GM10248 (cell line): ENCODE measurements at regions not wholly inside any gene's neighbourhood (a gene's known extent, or its start where the extent isn't known, plus 50 kb on each side); places are given as distances from the start of the nearest gene placed in this dataset.

Experiments
- CTCF ChIA-PET: fragments of 300-600 bp; sonication (Branson Sonifier 250); formaldehyde crosslinking; extraction: SDS; loops from one replicate; lab custom pipeline; 2021; ENCODE audit warnings: antibody characterized with exemption; lab: Yijun Ruan, JAX
- POLR2A ChIA-PET: fragments of 350-650 bp; sonication (Branson Sonifier 250); formaldehyde crosslinking; extraction: SDS; loops from one replicate; lab custom pipeline; 2020; ENCODE audit warnings: antibody characterized with exemption; lab: Yijun Ruan, JAX
- DNase-seq: peaks from one replicate; pipeline ENCODE4 v3.0.0; 2012; ENCODE audit errors: extremely low spot score
- TF ChIP-seq, protein P1 (sequence below): IDR thresholded peaks from 2 replicates; pipeline ENCODE4 v1.5.1; 2012; ENCODE audit warnings: mild to moderate bottlenecking, low read depth; ENCODE audit errors: extremely low read depth, missing control alignments, control extremely low read depth

DNA sequence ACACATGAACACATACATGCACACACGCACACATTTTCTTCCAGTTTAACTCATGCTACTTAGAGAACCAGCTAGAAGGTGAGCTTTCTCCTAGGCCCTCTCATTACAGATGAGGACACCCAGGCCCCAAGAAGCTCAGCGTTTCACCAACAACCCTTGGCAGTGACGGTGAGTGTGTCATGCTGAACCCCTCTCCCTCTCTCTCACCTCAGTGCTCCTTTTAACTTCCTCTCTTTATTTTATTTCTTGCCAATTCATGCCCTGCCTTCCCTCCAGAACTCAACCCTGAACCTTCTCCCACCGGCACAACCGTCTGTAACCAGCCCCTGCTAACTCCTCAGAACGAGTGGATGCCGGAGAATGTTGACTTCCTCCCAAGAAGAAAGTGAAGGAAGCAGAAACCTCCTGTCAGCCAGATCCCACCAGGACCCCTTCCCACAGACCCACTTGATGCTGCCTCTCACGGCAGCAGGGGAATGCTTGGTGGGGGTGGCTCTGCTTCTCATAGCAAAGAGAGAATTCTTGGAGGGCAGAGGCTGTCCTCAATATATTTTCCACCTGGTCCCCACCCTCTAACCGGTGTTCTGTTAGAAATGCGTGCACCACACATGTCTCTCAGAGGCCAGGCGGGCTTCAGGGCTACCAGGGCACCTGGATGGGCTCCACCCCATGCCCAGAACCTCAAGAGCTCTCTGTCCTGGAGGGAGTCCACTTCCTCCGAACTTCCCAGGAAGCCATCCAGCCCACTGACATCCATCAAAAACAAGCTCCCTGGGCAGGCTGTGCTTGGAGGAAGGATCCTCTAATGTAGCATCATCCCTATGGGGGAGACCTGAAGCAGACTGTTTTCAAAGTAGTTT lies 134.0 kb downstream of the TOMM20 start:
- DNase-seq: no peak
- POLR2A ChIA-PET: no interaction called here
- TF ChIP-seq, protein P1, sequence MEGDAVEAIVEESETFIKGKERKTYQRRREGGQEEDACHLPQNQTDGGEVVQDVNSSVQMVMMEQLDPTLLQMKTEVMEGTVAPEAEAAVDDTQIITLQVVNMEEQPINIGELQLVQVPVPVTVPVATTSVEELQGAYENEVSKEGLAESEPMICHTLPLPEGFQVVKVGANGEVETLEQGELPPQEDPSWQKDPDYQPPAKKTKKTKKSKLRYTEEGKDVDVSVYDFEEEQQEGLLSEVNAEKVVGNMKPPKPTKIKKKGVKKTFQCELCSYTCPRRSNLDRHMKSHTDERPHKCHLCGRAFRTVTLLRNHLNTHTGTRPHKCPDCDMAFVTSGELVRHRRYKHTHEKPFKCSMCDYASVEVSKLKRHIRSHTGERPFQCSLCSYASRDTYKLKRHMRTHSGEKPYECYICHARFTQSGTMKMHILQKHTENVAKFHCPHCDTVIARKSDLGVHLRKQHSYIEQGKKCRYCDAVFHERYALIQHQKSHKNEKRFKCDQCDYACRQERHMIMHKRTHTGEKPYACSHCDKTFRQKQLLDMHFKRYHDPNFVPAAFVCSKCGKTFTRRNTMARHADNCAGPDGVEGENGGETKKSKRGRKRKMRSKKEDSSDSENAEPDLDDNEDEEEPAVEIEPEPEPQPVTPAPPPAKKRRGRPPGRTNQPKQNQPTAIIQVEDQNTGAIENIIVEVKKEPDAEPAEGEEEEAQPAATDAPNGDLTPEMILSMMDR: no peak
- CTCF ChIA-PET: interaction anchor here (1.3 kb wide), 1 partner anchor 88 kb away, joined by 3 read pairs; no protein-coding TSS in a partner anchor

DNA sequence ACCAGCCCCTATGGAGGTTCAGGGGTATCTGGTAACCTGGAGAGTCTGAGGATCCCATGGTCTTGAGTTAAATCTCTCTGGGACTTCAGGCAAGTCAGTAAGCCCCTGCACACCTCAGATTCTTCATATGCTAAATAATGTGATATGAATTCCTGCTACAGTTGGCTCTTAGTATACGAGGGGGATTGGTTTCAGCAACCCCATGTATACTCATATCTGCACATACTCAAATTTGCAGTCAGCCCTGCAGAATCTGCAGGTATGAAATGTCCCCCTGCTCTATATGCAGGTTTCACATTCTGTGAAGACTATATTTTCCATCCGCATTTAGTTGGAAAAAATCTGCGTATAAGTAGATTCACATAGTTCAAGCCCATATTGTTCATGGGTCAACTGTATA lies 136.6 kb downstream of the TOMM20 start:
- TF ChIP-seq, protein P1: no peak
- ChIA-PET CTCF (interaction anchor here (1.5 kb wide), 1 partner anchor 12 kb away, joined by 5 read pairs; no protein-coding TSS in a partner anchor), POLR2A (no interaction called here)
- DNase-seq: no peak

DNA sequence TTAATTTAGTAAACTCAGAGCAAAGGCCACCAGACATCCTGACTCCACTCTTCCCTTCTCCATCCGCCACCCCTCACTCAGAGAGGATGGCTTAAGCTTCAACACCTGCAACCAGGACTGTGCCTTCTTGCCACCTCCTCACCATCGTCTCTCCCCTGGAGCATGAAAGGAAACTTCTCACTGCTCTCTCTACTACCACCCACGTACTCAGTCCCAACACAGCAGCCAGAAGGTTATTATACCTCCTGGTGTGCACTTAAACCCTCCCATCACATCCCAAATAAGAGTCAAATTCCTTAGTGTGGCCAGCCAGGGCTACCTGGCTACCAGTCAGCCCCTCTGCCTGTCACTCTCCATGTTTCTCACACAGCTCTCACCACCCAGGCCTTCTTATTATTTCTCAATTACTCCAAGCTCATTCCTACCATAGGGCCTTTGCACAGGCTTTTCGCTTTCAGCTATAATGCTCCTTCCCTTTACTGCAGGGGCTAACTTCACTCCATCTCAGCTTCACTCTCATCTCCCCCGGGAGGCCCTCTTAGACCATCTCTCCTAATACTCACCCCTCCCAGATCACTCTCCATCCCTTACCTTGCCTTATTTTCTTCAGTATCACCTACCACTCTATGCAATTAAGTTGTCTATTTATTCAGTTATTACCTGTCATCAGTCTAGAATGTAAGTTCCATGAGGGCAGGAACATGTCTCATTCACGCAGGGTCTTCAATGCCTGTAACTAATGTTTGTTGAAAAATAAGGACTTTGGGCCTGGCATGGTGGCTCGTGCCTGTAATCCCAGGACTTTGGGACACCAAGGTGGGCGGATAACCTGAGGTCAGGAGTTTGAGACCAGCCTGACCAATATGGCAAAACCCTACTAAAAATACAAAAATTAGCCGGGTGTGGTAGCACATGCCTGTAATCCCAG lies 137.5 kb downstream of the TOMM20 start:
- no peak for DNase-seq
- ChIA-PET CTCF (interaction anchor here (0.8 to 3.0 kb wide), 10 partner anchors 9 to 105 kb away, joined by 3 to 9 read pairs (median 3); no protein-coding TSS in a partner anchor), POLR2A (interaction anchor here (0.6 to 1.5 kb wide), 4 partner anchors 11 to 245 kb away, joined by 3 to 7 read pairs (median 4); no protein-coding TSS in a partner anchor)
- TF ChIP-seq, protein P1: no peak

DNA sequence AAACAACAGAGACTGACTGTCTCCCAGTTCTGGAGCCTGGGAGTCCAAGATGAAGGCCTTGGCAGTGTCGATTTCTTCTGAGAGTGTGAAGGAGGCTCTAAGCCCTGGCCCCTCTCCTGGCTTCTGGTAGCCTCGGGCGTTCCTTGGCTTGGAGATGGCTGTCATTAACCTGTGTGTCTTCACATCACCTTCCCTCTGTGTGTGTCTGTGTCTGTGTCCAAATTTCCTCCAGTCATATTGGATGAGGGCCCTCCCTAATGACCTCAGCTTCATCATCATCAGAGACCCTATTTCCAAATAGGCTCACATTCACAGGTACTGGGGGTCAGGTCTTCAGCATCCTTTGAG lies 138.3 kb downstream of the TOMM20 start:
- ChIA-PET CTCF (interaction anchor here (0.8 to 3.0 kb wide), 9 partner anchors 9 to 115 kb away, joined by 3 to 9 read pairs (median 3); no protein-coding TSS in a partner anchor), POLR2A (interaction anchor here (1.0 to 1.5 kb wide), 2 partner anchors 11 to 157 kb away, joined by 3 to 7 read pairs; no protein-coding TSS in a partner anchor)
- TF ChIP-seq, protein P1: no peak
- no peak for DNase-seq

DNA sequence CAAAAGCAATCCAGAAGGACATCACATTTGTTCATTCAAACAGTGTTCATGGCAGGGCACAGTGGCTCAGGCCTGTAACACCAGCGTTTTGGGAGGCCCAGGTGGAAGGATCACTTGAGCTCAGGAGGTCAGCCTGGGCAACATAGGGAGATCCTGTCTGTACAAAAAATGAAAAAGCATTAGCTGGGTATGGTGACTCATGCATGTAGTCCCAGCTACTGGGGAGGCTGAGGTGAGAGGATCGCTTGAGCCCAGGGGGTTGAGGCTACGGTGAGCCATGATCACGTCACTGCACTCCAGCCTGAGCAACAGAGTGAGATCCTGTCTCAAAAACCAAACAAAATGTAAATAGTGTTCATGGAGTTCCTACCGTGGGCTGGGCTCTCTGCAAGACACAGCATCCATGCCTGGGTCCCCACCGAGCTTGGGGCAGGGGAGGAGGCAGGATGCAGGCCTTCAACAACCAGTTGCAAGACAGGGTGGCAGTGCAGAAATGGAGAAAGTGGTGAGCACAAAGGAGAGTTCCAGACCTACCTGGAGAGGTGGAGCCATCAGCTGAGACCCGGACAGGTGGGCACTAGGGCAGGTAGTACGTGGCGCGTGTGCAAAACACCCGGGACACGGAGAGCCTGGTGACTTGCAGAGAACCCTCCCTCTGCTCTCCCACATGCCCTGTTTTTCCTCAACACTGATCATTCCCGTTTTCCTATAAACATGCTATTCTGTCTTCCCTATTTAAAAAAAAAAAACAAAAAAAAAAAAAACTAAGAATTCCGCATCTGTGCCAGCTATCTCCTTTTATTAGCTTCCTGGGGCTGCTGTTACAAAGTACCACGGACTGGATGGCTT lies 138.9 kb downstream of the TOMM20 start:
- ChIA-PET POLR2A (no interaction called here), CTCF (interaction anchor here (0.8 to 3.0 kb wide), 18 partner anchors 9 to 115 kb away, joined by 3 to 9 read pairs (median 3); no protein-coding TSS in a partner anchor)
- TF ChIP-seq, protein P1: no peak
- no peak for DNase-seq
